ENCODE measurements at regions not wholly inside any gene's neighbourhood (a gene's known extent, or its start where the extent isn't known, plus 50 kb on each side); places are given as distances from the start of the nearest gene placed in this dataset.

- H3K36me3 ChIP-seq (ENCODE audit: control insufficient read depth in 2 of 2, extremely low read depth in 1 of 2, insufficient read depth in 2 of 2, low read length in 2 of 2): no peaks in the 10 kb centered on the region
- no peaks in the 10 kb centered on the region for H3K9me1 ChIP-seq (replicated peaks; ENCODE audit: control insufficient read depth, extremely low read depth, insufficient read depth, low read length)
- no peaks in the 10 kb centered on the region for H4K20me1 ChIP-seq (replicated peaks; ENCODE audit: control insufficient read depth, extremely low read depth, insufficient read depth, low read length)
- no peaks in the 10 kb centered on the region for H3K4me1 ChIP-seq (ENCODE audit: control insufficient read depth, extremely low read depth, insufficient read depth, low read length)
- intact Hi-C loops (cut with micrococcal nuclease) (no loop called here), dilution Hi-C loops (cut with MboI; ENCODE audit: extremely low pct_ligation_motif_present, low sequenced_read_pairs) (no loop called here)
- H3K4me3 ChIP-seq (replicated peaks in 1 of 3; ENCODE audit: insufficient read depth in 1 of 3, low read depth in 1 of 3, low read length in 3 of 3): no peak overlapping the region
- DNase-seq (ENCODE audit: low read depth, low spot score) (no peak), FAIRE-seq (no peak)
- no peak overlapping the region for H3K4me2 ChIP-seq (ENCODE audit: insufficient read depth, low read length)
- H3K27me3 ChIP-seq (ENCODE audit: control insufficient read depth in 2 of 2, insufficient read depth in 2 of 2, low read length in 2 of 2): no peaks in the 10 kb centered on the region
- no peak overlapping the region for H3K27ac ChIP-seq (ENCODE audit: insufficient read depth, low read depth, low read length)
- H2AFZ ChIP-seq (ENCODE audit: low read depth, low read length): no peak overlapping the region
- H3K9ac ChIP-seq (replicated peaks; ENCODE audit: extremely low read depth, insufficient read depth, low read length): no peak overlapping the region
- POLR2A ChIA-PET: no interaction called here
- peaks cover 7% of the 10 kb centered on the region for H3K9me3 ChIP-seq (replicated peaks; ENCODE audit: control insufficient read depth, insufficient read depth, low read length)
- no peaks in the 10 kb centered on the region for H3K79me2 ChIP-seq (ENCODE audit: control insufficient read depth, insufficient read depth, low read length)
- no TSS peak for BruUV-seq (replicated peaks)
- no peak for TF ChIP-seq FOS (IDR thresholded peaks at IDR 0.05; ENCODE audit: borderline replicate concordance, insufficient read depth, low read length)
- TF ChIP-seq POLR2A (IDR thresholded peaks at IDR 0.05; ENCODE audit: low read depth, low read length): no peak
- no peak for TF ChIP-seq POLR2AphosphoS5 (IDR thresholded peaks at IDR 0.05; ENCODE audit: insufficient read depth, low read depth, low read length)
- no peak for TF ChIP-seq JUN (IDR thresholded peaks at IDR 0.05; ENCODE audit: borderline replicate concordance, insufficient read depth, insufficient read length, low read depth)
- TF ChIP-seq MYC (IDR thresholded peaks at IDR 0.05; ENCODE audit: low read depth, low read length): no peak
- no peak for TF ChIP-seq MAX (IDR thresholded peaks at IDR 0.05; ENCODE audit: insufficient read depth, insufficient read length)
- no peak for TF ChIP-seq GATA2 (IDR thresholded peaks at IDR 0.05; ENCODE audit: insufficient read depth, insufficient read length, low read depth, low read length)
- no peak for TF ChIP-seq CTCF (IDR thresholded peaks at IDR 0.05; ENCODE audit: extremely low read depth in 1 of 2, insufficient read depth in 1 of 2, low read depth in 1 of 2, low read length in 2 of 2)
- no peak for TF ChIP-seq EZH2 (IDR thresholded peaks at IDR 0.05; ENCODE audit: borderline replicate concordance, low read depth, low read length, severe bottlenecking)
- CTCF ChIA-PET: no interaction called here
Measured at GRCh38 chr14:86570371-86570770, 1040.4 kb downstream of the FLRT2 start.
